ENCODE measurements at regions not wholly inside any gene's neighbourhood (a gene's known extent, or its start where the extent isn't known, plus 50 kb on each side); places are given as distances from the start of the nearest gene placed in this dataset.

- WGBS (ENCODE audit: low lambda C conversion rate), result 0% methylated on average over 1 of the region's 1 CpG
- FAIRE-seq (no peak), ATAC-seq (no peak), DNase-seq (ENCODE audit: low spot score) (no peak)
- POLR2A ChIA-PET, result no interaction called here
- no peaks in the 10 kb centered on the region for H3K79me2 ChIP-seq (ENCODE audit: insufficient read depth, low read length)
- no peaks in the 10 kb centered on the region for H3K27me3 ChIP-seq (ENCODE audit: control insufficient read depth in 1 of 2, insufficient read depth in 2 of 2, low read length in 2 of 2)
- intact Hi-C loops (cut with micrococcal nuclease; ENCODE audit: unreplicated experiment) (no loop called here), in situ Hi-C loops (cut with HindIII; ENCODE audit: extremely low pct_ligation_motif_present, low pct_unique_long_range_greater_than_20kb) (no loop called here)
- H4K20me1 ChIP-seq (ENCODE audit: insufficient read depth, low read length), result no peaks in the 10 kb centered on the region
- no peak overlapping the region for H3K4me3 ChIP-seq (replicated peaks in 1 of 3; ENCODE audit: insufficient read depth in 1 of 3, low read depth in 2 of 3, low read length in 3 of 3)
- BruUV-seq (replicated peaks), result no TSS peak
- TF ChIP-seq, protein P1, sequence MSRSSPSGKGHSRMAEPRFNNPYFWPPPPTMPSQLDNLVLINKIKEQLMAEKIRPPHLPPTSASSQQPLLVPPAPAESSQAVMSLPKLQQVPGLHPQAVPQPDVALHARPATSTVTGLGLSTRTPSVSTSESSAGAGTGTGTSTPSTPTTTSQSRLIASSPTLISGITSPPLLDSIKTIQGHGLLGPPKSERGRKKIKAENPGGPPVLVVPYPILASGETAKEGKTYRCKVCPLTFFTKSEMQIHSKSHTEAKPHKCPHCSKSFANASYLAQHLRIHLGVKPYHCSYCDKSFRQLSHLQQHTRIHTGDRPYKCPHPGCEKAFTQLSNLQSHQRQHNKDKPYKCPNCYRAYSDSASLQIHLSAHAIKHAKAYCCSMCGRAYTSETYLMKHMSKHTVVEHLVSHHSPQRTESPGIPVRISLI (CRISPR knock-in tag; IDR thresholded peaks at IDR 0.05; ENCODE audit: borderline replicate concordance), result no peak
- no peak for TF ChIP-seq KLF9 (CRISPR knock-in tag; IDR thresholded peaks at IDR 0.05; ENCODE audit: low read depth)
- TF ChIP-seq ZNF468 (CRISPR knock-in tag; IDR thresholded peaks at IDR 0.05), result no peak
- TF ChIP-seq ZNF44 (CRISPR knock-in tag; IDR thresholded peaks at IDR 0.05), result no peak
- no peak for TF ChIP-seq RBM22 (optimal IDR thresholded peaks at IDR 0.05; ENCODE audit: low read length)
- TF ChIP-seq TBX3 (IDR thresholded peaks at IDR 0.05; ENCODE audit: borderline replicate concordance), result no peak
- TF ChIP-seq RNF219 (CRISPR knock-in tag; IDR thresholded peaks at IDR 0.05), result no peak
- no peak for TF ChIP-seq ZNF180 (CRISPR knock-in tag; IDR thresholded peaks at IDR 0.05; ENCODE audit: borderline replicate concordance, low read depth)
- TF ChIP-seq ZBTB38 (CRISPR knock-in tag; IDR thresholded peaks at IDR 0.05), result no peak
- no peak for TF ChIP-seq ATF7-NPFF (CRISPR knock-in tag; IDR thresholded peaks at IDR 0.05; ENCODE audit: low read depth)
- TF ChIP-seq ZSCAN21 (CRISPR knock-in tag; IDR thresholded peaks at IDR 0.05; ENCODE audit: borderline replicate concordance), result no peak
- H3K9ac ChIP-seq (ENCODE audit: insufficient read depth, low read depth, low read length), result no peak overlapping the region
- no peaks in the 10 kb centered on the region for H3K9me3 ChIP-seq (ENCODE audit: low read length)
- no peak overlapping the region for H3K4me2 ChIP-seq (ENCODE audit: low read depth, low read length)
- no peak overlapping the region for H2AFZ ChIP-seq (ENCODE audit: low read length)
- no peaks in the 10 kb centered on the region for H3K36me3 ChIP-seq (replicated peaks in 1 of 2; ENCODE audit: control insufficient read depth in 1 of 2, insufficient read depth in 2 of 2, low read length in 2 of 2)
- no peak overlapping the region for H3K27ac ChIP-seq (ENCODE audit: extremely low read length, insufficient read depth, low read length)
- no peaks in the 10 kb centered on the region for H3K4me1 ChIP-seq (ENCODE audit: insufficient read depth, low read length)
- CTCF ChIA-PET (ENCODE audit: low intra/inter-chr PET ratio, low total read pairs), result no interaction called here
These were observed 171.2 kb downstream of the KCNE4 start for GRCh38 chr2:223223156-223223555.

Data from HepG2 (cell line).